GM19397 (cell line): ENCODE measurements at regions not wholly inside any gene's neighbourhood (a gene's known extent, or its start where the extent isn't known, plus 50 kb on each side); places are given as distances from the start of the nearest gene placed in this dataset.

Experiments used
- ATAC-seq: cut with Tn5 transposase; IDR thresholded peaks from one replicate; pipeline ENCODE4 v1.9.1; 2021; ENCODE audit warnings: mild to moderate bottlenecking, moderate library complexity; ENCODE audit not compliant: unreplicated experiment

DNA sequence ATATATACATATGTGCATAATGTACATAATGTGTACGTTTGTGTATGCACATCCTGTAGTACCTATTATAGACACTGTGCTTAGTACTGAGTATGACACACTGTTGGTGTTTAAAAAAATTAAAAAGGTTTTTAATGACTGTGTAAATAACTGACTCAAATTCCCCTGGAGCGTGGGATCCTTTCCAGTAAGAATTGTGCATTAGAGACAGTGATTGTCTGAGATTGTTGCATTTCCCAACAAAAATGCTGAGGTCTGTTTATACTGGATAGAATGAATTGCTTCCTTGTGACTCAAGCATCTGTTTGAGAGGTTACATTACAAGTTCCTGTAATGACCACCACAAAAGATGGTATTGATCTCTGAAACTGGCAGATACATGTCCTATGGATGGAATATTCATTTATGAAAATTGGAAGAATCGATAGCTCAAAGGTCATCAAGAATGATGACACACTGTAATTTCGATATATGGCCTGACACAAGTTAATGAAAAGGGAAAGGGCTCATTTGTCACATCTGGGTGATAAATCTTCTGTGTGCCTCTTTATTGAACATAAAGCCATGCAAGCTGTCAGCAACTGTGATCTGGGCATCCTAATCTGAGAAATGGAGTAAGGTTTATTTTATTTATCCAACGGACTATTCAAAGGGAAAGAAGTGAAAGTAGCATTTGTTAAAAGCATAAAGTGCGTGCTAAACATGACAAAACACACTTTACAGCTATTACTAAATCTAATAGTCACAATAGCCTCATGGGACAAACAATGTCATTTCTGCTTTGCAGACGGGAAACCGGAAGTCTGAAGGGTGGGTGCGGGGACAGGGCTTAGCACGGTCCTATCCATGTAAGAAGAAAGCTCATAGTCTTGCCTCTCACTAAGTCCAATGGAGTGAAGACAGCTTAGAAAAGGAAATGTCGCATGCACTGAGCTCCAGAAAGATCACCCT is 228.8 kb downstream of the CDH11 start:
- ATAC-seq = no peak

DNA sequence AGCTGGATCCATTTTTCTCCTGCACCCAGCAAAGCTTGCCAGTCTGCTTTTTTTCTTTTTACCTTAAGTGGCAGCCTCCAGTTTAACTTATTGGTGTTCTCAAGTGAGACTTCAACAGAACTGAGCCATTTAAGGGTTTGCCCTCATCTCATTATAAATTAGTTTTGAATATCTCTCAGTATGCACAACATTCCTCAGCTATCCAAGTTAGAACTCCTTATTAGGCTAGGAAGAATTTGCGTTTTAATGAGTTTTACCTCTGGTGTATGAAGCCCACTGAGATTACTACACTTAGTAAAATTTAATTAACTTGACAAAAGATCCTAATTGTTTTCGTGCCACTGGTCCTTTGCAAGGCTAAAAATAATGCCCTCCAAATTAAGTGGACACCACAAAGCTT is 232.4 kb downstream of the CDH11 start:
- no peak for ATAC-seq

DNA sequence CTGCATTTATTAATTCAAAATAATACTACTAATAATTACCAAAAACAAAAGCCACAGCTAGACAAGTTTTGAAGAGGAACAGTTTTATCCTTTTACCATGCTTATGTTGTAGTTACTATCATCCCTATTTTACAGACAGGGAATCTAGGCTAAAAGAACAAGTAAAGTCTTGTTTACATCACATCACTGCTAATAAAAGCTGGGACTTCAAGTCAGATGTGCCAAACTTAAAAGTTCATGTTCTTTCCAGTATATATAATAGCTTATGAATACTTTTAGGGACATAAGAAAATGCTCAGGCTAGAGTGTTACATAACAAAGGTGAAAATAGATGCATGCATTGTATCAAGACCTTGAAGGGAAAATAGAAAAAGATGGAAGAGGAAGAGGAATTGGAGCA is 234.2 kb downstream of the CDH11 start:
- ATAC-seq = no peak

DNA sequence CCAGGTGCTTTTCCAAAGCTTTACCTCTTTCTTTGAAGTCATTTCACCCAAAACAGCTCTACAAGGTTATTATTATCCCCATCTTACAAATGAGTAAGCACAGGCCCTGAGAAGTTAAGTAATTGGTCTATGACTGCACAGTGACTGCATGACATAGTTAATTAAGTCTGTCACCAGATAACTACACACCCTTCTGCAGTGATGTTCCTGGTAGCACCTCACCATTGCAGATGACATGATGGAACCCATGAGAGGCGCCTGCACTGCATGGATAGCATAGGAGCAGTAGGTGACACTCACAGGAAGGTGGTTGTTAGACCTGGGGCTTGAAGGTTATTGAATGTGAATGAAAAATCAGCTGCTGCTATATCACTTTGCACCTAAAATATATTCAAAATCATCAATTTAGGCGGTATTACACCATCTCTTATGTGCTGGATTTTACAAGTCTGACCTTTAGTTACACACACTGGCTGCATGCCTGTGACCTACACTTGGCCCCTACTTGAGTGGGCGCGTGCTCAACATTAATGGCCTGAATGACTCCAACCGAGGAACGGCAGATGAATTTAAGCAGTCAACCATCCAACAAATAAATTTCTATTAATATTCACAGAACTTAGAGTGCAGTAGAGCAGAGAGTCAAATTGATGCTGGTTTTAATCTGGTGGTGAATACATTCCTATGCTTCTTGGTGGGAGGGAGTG is 239.6 kb downstream of the CDH11 start:
- no peak for ATAC-seq

DNA sequence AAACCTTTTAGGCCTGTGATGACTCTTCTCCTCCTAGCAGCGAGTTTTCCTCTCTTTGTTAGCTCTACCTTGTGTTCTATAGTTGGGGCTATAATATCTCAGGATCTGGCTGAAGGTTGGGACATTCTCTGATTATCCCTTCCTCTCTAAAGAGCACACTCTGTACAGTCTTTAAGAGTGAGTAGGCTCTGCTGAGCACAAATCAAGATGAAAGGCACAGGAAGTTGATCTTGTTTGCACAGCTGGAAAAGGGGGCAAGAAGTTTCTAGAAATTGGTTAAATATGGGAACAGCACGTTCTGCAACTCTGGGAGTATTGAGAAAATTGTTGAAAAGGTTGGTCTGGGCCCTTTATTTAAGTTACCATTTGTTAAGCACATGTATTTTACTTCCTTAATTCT is 240.9 kb downstream of the CDH11 start:
- ATAC-seq = no peak

DNA sequence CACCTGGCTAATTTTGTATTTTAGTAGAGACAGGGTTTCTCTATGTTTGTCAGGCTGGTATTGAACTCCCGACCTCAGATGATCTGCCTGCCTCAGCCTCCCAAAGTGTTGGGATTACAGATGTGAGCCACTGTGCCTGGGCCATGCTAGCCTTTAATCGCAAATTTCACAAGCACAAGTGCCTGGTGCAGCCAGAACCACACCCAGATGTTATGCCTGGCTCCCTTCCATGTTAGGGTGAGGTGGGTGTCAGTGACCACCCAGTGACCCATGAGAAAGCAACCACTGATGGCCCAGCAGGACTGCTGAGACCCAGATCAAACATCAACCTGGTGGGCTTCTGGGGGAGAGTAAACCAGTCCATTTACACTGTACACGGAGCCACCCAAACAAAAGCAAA is 241.9 kb downstream of the CDH11 start:
- no peak for ATAC-seq

DNA sequence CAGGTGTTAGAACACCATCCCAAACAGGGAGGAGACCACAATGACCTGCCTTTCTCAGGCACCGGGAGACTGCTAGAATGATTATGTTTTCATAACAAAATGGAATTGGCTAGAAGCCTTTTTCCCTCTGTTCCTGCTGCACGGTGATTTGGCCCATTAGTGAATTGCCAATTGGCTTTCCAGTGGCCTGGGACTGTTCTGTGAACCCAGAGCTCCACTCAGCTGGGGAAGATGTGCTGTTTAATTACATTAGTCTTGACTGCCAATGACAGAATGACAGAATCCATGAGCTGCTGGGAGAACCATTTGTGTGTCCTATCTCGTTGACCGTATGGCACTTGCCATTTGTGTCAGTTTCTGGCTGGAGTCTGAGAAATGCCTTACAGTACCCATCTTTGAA is 242.9 kb downstream of the CDH11 start:
- ATAC-seq = no peak

DNA sequence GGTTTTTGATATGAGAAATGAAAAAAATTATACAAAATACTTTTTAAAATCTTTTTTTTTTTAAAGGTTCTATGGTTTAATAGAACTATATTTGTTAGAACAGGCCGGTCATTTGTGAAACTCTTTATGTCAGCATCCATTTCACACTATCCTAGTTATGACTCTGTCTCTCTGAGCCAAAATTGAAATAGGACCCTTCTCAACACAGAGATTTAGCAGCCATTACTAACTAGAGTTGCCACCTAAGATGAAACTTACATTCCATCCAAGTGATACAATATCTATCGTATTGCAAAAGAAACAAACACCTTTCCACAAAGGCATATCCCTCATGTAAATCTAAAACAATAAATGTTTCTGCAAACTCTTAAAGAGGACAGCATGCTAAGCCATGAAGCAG is 249.8 kb downstream of the CDH11 start:
- ATAC-seq = no peak

DNA sequence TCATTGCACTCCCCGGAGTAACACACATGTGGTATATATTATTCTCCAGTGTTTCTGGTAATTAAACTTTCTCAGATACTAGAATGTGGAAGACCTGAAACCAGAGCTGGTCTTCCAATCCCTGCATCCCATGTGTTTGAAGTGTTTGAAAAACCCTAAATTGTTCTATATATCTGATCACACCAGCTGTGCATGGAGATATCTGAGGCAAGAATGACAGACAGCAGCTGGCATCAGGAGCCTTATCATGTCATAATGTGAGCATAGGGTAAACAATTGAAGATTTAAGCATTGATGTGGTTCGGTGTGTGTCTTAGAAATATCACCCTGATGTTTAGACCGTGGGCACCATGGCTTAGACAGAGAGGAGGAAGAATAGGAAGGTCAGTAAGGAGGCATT is 251.0 kb downstream of the CDH11 start:
- ATAC-seq = no peak

DNA sequence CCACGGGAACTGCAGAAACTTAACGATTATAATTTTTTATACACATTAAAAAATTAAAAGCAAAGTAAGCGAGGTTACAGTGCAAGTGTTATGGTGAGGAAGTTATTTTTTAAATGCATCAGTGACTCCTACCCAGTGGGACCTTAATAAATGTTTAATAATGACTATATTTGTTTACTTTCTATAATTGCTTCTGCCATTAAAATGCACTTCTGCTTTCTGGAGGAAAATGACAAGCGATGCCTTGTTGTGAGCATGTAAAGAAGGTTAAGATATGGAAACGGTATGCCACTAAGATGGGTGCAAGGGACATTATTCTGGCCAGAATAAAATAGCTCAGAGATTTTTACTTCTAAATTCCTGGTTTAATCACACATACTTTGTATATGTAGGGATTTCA is 252.1 kb downstream of the CDH11 start:
- ATAC-seq = no peak

DNA sequence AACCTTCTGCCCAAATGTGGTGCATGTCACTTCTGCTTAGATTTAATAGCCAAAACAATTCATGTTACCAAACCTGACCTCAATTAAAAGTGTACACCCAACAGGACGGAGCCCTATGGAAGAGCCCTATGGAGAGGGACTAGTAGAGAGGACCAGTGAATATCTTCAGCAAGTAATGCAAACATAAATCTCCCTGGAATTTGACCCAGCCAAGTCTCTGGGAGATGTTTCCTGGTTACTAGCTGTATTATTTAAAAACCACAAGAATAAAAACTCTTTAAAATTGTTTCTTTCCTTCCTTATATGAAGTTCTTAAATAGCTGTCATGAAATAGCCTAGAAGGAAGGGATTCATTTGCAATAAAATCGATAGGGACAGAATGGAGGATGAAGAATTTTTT is 255.8 kb downstream of the CDH11 start:
- no peak for ATAC-seq

DNA sequence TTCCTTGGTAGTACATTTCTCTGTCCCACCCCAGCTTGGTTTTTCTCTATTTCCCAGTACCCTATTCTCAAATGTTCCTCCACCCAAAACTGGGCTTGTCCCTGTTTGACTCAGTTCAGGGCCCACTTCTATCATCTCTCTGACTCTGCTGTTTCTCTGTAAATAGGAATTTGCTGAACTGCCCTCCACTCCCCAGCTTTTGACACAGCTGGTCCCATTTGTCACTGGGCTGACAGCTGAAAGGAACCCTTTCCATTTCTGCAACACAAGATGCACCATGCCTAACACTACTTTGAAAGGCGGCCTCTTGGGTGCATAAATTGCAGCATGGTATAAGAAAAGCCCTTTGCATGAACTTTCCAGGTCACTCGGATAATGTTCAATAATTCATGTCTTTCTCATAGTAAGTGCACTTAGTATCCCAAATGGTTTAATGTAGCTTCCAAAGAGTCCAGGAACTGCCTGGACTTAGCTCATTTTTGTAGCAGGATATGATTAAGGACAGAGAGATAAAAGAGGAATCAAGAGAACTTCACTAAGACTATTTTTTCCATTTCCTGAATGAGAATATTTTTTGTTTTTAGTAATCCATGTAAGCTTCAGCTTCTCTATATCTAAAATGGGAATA is 256.7 kb downstream of the CDH11 start:
- no peak for ATAC-seq

DNA sequence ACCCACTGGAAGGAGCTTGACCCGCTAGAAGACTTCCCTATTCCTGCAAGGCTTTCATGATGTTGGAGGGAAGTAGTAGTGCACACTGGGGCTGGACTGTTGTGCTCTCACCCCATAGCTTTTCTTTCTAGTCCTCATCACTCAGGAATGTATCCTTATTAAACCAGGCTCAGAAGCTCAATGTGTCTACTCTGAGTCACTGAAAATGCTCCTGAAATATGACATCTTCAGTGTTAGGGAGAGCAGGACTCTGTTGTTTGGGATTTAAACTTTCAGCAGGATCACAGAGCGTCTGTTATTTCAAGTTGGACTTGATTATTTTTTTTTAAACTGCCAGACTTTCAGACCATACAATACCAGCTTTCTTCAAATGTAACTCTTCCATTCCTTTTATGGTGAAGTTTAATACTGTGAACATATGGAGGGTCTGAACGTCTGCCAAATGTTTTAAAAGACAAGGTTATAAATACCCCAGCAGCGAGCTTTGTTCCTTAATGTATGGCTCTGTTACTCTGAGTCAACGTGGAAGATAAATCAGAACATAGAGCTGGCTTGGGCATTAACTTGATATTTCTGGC is 257.5 kb downstream of the CDH11 start:
- ATAC-seq = no peak

DNA sequence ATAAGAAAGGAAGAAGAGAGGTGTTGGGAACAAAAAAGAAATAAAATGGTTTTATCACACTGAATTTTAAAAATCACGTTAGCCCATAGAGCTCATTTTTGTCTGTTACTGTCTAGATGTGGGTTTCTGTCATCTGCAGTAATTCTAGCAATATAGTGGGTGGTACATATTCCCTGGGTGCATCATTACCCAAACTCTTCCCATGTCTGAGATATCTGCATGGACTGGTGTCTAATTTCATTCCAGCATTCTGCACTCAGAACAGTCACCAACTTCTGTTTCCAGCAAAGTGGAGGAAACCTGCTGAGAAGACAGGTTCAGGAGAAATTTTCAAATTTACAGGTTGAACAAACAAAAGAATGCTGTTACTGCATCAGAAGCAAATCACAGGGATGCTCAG is 263.8 kb downstream of the CDH11 start:
- no peak for ATAC-seq

DNA sequence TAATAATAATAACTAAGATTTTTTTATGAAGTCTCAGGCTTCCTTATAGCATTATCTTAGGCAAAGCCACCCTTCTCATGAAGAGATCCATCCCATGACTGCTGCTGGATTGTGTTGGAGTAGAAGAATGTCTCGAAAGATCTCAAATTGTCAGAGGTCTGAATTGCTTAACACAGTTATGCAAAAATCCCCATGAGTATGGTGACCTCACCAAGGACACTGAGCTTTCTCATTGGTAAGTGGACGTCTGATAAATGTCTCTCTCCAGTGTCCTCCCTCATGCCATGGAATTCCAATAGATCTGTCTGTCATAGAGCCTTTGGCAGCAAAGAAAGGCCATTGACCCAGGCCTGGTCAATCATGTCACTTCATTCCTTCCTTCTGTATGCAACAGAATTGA is 264.5 kb downstream of the CDH11 start:
- no peak for ATAC-seq

DNA sequence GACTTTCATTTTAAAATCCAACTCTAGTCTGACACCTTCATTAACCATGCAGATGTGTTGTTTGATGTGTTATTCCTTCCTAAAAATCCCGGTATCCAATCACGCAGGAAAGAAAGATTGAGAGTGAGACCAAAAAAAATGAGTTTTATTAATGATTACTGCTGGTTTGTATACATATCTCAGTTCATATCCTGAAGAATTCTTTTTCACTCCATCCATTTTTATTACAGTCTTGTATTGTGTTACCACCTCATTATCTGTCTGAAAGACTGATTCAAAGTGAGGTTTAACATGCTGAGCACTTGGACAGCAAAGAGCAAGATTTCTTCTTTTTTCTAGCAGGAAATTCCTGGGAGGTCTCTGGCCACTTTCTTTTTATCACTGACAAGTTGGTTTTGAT is 268.3 kb downstream of the CDH11 start:
- ATAC-seq = no peak

DNA sequence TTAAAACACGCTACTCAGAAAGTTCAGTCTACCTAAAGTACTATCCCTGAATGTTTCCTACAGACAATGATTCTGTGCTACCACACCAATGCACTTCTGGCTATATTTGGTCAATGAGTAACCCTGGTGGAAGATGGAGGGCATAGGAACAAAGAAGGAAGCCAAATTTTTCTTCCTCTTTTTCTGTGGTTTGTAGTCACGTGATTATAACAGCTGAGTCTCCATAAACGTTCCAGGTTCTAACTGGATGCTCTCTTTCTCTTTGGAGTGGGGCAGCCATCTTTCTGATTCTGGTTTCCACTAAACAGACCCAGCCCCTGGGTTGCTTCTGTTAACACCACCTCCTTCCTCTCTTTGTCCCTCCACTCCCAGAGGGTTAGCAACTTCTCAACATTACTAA is 274.9 kb downstream of the CDH11 start:
- ATAC-seq = no peak

DNA sequence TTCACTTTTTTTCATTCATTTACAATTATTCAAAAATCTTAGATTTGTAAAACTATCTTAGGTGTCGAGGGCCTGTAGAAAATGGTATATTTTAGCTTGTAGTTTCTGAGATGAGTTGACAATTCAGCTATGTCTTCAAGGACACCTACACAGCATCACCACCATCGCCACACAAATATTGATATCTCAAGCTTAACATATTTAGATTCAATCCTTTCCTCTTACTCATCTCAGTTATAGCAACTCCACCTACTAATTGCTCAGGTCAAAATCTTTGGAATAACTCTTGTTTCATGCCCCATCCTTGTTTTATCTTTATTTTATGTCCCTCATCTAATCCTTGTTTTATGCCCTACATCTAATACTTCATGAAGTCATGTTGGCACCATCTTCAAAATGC is 276.8 kb downstream of the CDH11 start:
- no peak for ATAC-seq

DNA sequence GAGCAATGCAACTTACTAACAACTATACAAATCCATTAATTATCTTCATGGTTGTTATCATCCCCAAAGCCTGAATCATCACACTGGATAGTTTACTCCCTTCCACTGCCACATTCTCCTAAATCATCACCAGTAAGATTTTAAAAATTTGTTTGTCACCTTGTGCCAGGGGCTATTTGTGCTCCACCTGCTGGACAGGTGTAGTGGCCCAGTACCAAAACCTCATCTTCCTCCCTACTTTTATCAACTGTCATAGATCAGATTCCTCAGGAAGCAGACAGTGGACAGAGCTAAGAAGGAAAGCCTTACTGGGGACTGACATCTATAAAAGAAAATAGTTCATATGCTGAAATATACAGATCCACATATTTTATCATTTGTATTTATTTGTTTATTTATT is 280.4 kb downstream of the CDH11 start:
- ATAC-seq = no peak

DNA sequence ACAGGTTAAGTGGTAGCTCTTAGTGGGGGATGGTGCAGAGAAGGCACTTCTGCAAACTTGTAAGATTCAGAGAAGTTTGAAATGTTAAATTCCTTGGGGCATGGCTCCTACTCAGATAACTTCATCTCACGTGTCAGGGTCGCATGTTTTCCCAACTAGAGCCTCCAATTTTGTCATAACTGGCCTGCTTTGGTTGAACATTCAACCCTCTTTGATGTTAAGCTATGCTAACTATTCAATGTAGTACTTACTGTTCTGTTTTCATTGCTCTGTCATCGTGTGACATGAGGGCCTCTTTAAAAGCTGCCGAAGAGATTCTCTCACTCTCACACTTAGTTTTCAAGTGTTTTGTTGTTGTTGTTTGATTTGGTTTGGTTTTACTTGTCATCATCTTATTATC is 280.8 kb downstream of the CDH11 start:
- ATAC-seq = no peak

DNA sequence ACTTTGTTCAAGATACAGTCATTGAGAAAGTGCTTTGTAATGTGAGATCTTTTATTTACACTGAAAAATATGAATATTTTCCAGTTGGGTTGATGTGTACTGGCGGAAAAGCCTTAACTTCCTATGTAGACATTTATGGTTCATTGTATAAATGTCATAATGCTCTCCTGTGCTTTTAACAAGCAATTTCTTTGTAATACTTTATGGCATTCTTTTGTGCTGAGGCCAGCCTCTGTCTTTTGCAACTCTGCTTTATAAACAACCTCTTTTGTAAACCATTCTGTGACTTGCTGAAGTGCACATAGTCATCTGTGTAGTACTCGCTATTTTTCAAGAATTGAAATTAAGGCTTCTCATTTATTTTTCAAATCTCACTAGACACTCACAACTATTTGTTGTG is 291.2 kb downstream of the CDH11 start:
- no peak for ATAC-seq

DNA sequence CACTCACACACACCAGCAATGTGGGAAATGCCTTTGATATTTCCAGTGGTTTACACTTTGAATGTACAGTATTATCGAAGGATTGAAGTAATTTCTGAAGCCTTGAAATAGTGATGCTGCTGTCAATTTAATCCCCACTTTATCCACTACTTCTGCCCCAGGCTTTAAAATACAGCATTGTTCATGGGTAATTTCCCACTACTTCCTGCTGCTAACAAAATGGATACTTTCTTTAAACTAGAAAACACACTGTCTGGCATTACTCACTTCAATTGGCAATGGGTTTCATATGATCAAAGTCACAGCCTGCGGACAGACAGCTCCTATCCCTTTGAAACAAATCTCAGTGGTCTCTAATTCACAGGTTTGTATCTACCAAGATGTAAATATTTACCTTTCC is 292.2 kb downstream of the CDH11 start:
- no peak for ATAC-seq
